NCI-H774 (cell line): ENCODE measurements at regions not wholly inside any gene's neighbourhood (a gene's known extent, or its start where the extent isn't known, plus 50 kb on each side); places are given as distances from the start of the nearest gene placed in this dataset.

Experiments used
- DNase-seq: peaks from one replicate; lab custom pipeline; 2025; lab: John Stamatoyannopoulos, UW

- DNase-seq, result no peak
Observed at GRCh38 chr2:176650104-176650837, 381.0 kb downstream of the MTX2 start.

GRCh38 chr2:176650838-176651555, 381.8 kb downstream of the MTX2 start:
- no peak for DNase-seq

GRCh38 chr2:176652300-176653182, 383.3 kb downstream of the MTX2 start:
- DNase-seq, result peak; percentile 65

GRCh38 chr2:176653479-176654443, 384.5 kb downstream of the MTX2 start:
- peak; percentile 50 for DNase-seq

DNA sequence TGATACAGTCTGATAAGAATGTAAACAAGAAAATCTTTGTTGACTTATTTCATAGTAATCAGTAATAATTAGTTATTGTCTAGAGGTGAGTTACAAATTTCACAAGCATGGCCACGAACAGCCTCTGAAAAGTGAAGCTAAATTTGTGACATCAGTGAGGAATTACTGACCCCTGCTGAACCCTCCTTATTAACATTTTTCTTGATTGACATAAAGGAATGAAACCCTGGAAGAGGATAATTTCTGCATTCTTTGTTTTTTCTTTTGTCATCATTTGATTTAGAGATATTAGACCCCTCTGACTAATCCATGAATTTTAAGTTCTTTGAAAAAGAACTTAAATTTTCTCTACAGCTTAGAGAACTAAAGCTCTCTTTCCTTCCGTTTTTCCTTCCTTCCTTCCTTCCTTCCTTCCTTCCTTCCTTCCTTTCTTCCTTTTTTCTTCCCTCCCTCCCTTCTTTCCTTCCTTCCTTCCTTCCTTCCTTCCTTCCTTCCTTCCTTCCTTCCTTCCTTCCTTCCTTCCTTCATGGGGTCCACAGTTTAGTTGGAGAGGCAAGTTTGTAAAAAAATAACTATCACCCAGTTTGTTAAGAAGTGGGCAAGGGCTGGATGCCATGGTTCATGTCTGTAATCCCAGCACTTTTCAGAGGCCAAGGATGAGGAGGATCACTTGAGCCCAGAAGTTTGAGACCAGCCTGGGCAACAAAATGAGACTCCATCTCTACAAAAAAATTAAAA, 387.0 kb downstream of the MTX2 start:
- no peak for DNase-seq

GRCh38 chr2:176656776-176657140, 387.5 kb downstream of the MTX2 start:
- DNase-seq, result no peak

DNA sequence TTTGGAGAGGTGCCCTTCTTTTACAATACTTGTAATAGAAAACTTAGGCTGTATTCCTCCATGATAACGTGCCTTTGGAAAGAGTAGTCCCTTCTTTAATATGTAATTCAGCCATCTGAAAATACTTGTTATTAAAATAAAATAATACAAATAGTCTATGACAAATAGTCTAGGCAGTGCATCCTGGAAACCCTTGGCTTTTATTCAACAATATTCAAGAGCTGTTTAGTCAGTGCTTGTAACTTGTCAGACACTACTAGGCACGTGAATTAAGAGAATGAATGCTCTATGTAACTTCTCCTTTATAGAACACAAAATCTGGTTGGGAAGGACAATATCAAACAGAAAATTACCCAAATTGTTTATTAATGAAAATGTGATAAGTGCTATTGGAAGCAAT, 388.2 kb downstream of the MTX2 start:
- no peak for DNase-seq

- DNase-seq, result no peak
Observed at GRCh38 chr2:176658708-176659107, 389.5 kb downstream of the MTX2 start.

DNA sequence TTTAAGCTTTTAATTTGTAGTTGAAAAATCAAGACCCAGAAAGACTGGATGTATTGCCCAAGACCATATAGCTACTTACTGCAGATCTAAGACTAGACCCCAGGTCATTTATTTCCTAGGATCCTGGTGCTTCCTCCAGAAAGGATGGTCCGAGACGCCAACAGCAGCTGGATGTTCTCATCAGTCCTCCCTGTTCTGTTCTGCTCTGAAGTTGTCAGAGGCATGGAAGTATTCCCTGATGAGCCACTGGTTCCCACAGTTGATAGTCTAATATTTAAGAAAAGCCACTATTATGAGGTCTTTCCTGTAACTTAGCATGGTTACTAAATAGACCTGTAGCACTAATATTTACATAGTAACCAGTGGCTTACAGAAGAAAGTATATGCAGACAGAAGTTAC, 393.5 kb downstream of the MTX2 start:
- no peak for DNase-seq

DNA sequence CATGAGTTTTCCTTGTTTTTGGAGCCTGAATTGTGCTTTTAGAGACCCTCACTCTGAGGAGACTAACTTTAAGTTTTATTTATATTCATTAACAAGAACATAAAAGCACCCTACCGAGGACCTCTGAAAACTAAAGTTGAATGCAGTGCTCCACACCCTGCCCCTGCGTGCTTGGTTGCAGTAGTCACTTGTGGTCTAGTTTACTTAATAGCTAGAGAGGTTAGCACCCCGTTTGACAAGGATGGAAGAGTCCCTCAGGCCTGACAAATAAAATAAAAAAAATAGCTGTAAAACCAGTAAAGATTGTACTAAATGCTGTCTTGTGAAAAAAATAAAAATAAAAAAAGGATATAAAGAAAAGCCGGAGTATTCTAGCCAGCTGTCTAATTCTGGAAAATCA, 395.2 kb downstream of the MTX2 start:
- DNase-seq, result no peak

DNA sequence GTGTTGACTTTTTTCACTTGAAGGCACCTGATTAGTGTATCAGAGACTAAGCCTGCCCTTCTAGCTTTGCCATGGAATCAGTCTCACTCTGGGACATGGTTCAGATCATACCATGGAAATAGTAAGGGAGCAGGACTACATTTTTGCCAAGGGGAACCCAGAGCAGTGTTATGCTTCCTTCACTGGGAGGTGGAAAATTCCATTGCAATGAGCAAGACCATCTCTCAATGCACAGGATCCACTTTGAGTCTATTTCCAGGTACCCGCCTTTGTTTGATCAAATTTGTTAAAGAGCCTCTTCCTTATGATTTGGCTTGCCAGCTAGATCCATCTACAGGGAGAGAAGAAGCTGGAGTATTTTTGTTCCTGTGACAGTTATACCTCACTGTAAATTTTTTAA, 395.8 kb downstream of the MTX2 start:
- no peak for DNase-seq

DNA sequence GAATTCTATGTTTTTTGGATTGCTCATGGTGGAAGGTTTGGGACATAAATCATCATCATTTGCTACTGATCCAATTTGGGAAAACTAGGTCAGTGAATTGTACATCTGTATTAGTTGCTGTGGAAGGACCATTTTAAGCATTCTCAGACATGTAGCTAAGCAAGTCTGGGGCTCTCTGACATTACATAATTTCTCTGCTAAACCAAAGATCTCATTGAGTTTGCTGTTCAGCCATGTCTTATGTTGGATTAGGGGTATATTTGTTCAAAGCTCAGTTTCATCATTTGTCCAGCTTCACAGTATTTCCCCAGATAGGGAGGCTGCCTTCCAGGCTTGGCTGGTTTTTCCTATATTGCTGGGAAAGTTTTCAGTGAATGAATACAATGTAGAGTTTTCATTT, 399.7 kb downstream of the MTX2 start:
- no peak for DNase-seq

DNA sequence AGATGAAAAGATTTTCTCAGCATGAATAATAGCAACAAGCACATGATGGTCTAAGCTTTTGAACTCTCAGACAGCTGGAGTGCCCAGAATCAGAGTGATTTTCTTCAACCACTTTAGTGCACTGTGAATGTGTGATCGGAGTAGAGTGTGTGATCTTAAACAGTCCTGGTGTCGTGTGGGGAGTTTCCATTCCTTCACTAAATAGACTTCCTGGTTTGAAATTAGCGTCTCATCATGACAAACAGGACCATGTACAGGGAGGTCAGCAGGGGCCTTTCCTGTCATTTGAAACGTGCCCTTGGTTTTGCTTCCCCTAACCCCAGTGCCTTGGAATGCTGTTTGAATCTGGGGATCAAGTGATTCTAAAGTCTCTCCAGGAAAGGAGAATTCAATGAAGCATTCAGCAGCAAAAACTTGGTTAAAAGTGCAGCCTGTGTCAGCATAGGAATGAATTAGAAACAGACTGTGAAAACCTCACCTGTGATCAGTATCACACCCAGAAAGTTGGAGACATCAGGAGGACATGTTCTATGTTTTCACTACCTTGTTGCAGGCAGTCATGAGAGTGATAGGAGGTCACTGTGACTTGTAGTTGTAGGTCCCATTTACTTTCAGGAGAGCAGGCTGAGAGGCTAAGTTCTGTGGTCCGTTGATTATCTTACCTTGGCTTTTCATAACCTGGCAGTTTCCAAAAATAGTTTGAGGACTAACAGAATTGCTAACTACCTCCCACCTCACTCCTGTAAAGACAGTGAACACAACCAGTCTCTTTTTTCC, 400.3 kb downstream of the MTX2 start:
- no peak for DNase-seq

- peak; percentile 35 for DNase-seq
Observed at GRCh38 chr2:176675271-176675949, 406.2 kb downstream of the MTX2 start.

- no peak for DNase-seq
Observed at GRCh38 chr2:176677746-176678265, 408.6 kb downstream of the MTX2 start.

DNA sequence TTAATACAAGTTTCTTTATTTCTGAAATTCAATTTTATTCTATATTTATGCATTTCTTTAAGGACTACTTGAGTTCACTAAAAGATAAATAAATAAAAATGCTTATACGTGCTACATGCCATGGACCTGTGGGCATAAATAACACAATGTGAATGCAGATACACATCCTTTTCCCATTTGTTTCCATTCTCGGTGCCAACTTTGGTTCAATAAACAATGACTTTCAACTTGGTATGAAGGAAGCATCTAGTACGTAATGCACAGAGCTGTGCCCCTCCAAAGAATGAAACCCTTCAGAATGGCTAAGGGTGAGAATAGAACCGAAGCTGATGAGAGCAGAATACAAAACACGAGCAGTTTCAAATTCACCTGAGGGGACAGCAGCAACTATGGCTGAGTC, 409.3 kb downstream of the MTX2 start:
- DNase-seq, result no peak

DNA sequence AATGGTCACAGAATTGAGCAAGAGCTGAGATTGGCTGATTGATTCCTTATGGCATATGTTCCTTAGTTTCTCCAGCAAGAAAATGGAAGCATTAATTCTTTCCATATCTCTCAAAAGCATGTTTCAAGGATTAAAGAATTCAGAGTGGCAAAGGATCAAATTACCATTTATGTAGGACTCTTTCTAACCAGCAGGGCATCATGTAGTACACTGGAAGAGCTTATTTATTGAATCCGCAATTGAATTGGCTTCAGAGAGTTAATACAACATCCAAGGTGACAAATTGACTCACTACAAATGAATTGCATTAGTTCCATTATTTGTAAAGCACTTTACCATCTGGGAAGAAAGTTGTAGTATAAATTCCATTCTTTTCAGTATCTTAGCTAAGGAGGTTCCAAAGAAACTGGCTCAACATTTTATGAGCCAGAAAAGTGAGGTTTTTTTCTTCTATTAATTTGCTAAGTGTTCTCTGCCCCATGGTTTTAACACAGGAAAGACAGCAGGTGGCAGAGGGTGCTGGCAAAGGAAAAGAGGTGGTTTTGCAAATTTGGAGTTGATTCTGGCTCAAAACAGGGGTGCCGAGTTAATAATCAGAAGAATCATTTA, 409.9 kb downstream of the MTX2 start:
- no peak for DNase-seq

GRCh38 chr2:176680916-176681516, 411.8 kb downstream of the MTX2 start:
- no peak for DNase-seq
